A549 (cell line): ENCODE measurements at regions not wholly inside any gene's neighbourhood (a gene's known extent, or its start where the extent isn't known, plus 50 kb on each side); places are given as distances from the start of the nearest gene placed in this dataset.

Source experiments
- CTCF ChIP-seq: fragments of >200 bp; sonication (Bioruptor Twin); formaldehyde crosslinking; IDR thresholded peaks from 3 replicates; pipeline ENCODE4 v1.5.1; 2016
- ELK1 ChIP-seq: fragments of 150-350 bp; IDR thresholded peaks from 2 replicates; pipeline ENCODE4 v1.6.1; 2014; ENCODE audit warnings: low read depth, mild to moderate bottlenecking, low read length
- MYC ChIP-seq: IDR thresholded peaks from 2 replicates; pipeline ENCODE4 v1.6.1; 2012; ENCODE audit warnings: mild to moderate bottlenecking, inconsistent platforms, low read length, improper control_type of control experiment, borderline replicate concordance

DNA sequence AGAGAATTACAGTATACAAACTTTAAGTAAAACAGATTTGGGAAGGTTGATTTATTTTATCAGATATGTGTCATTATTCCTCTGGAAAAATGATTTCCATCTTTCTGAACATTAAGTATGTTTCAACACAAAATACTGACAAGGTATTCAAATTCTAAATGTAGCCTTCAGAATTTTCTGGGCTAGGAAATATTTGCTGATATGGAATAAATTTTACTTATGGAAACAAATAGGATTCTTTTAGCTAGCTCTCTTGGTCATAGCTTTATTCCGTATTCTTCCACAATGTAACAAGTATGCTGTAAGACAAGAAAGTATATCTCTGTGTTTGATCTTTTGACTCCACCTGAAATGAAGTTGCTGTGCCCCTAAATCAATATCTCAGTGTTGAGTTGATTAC is 1125.2 kb upstream of the CITED2 start:
- TF ChIP-seq MYC (no peak), ELK1 (no peak), CTCF (no peak)
